HG03280 (cell line): ENCODE measurements at regions not wholly inside any gene's neighbourhood (a gene's known extent, or its start where the extent isn't known, plus 50 kb on each side); places are given as distances from the start of the nearest gene placed in this dataset.
"Not testable (repeated sequence)": the region's sequence is repeated elsewhere in the genome, so short reads cannot be mapped to it uniquely, and the experiment has no call there.

Source experiments
- ATAC-seq: cut with Tn5 transposase; IDR thresholded peaks from one replicate; pipeline ENCODE4 v1.9.1; 2021; ENCODE audit warnings: mild to moderate bottlenecking, moderate library complexity; ENCODE audit not compliant: unreplicated experiment

- no peak for ATAC-seq
Measured at GRCh38 chr6:144602523-144603180, 317.5 kb downstream of the UTRN start.

- ATAC-seq = no peak
Measured at GRCh38 chr6:144606083-144606482, 320.9 kb downstream of the UTRN start.

GRCh38 chr6:144607998-144608735 lies 323.0 kb downstream of the UTRN start:
- no peak for ATAC-seq

- no peak for ATAC-seq
Measured at GRCh38 chr6:144612811-144613210, 327.7 kb downstream of the UTRN start.

GRCh38 chr6:144613859-144614258 lies 328.7 kb downstream of the UTRN start:
- no peak for ATAC-seq

- no peak for ATAC-seq
Measured at GRCh38 chr6:144615870-144616269, 330.7 kb downstream of the UTRN start.

- ATAC-seq = no peak
Measured at GRCh38 chr6:144617191-144617590, 332.1 kb downstream of the UTRN start.

- no peak for ATAC-seq
Measured at GRCh38 chr6:144617708-144618107, 332.6 kb downstream of the UTRN start.

GRCh38 chr6:144619966-144620365 lies 334.8 kb downstream of the UTRN start:
- no peak for ATAC-seq

- ATAC-seq = no peak
Measured at GRCh38 chr6:144621332-144621731, 336.2 kb downstream of the UTRN start.

GRCh38 chr6:144624246-144624645 lies 339.1 kb downstream of the UTRN start:
- ATAC-seq = no peak

GRCh38 chr6:144624716-144625115 lies 339.6 kb downstream of the UTRN start:
- no peak for ATAC-seq

GRCh38 chr6:144630857-144631256 lies 345.7 kb downstream of the UTRN start:
- no peak for ATAC-seq

- no peak for ATAC-seq
Measured at GRCh38 chr6:144632266-144632665, 347.1 kb downstream of the UTRN start.

- ATAC-seq = no peak
Measured at GRCh38 chr6:144633886-144634285, 348.8 kb downstream of the UTRN start.

GRCh38 chr6:144634371-144634770 lies 349.2 kb downstream of the UTRN start:
- no peak for ATAC-seq

- ATAC-seq = no peak
Measured at GRCh38 chr6:144635051-144635450, 349.9 kb downstream of the UTRN start.

GRCh38 chr6:144636025-144636424 lies 350.9 kb downstream of the UTRN start:
- not testable (repeated sequence) for ATAC-seq

- no peak for ATAC-seq
Measured at GRCh38 chr6:144637541-144637940, 352.4 kb downstream of the UTRN start.

- no peak for ATAC-seq
Measured at GRCh38 chr6:144639654-144640053, 354.5 kb downstream of the UTRN start.

- ATAC-seq = no peak
Measured at GRCh38 chr6:144641286-144641685, 356.2 kb downstream of the UTRN start.

GRCh38 chr6:144644776-144645175 lies 359.6 kb downstream of the UTRN start:
- no peak for ATAC-seq
